ENCODE measurements at regions not wholly inside any gene's neighbourhood (a gene's known extent, or its start where the extent isn't known, plus 50 kb on each side); places are given as distances from the start of the nearest gene placed in this dataset.

- 1% methylated on average over 3 of the region's 3 CpGs for WGBS (ENCODE audit: low lambda C conversion rate)
- H2AFZ ChIP-seq (ENCODE audit: low read length) = no peak overlapping the region
- TF ChIP-seq ZNF724P (CRISPR knock-in tag; IDR thresholded peaks at IDR 0.05; ENCODE audit: borderline replicate concordance) = no peak
- TF ChIP-seq ZNF17 (CRISPR knock-in tag; IDR thresholded peaks at IDR 0.05) = no peak
- no peak for TF ChIP-seq ZNF556 (CRISPR knock-in tag; IDR thresholded peaks at IDR 0.05; ENCODE audit: borderline replicate concordance)
- no peak for TF ChIP-seq MAX (IDR thresholded peaks at IDR 0.05)
- TF ChIP-seq HNF4A (CRISPR knock-in tag; IDR thresholded peaks at IDR 0.05) = no peak
- no peak for TF ChIP-seq TBL1XR1 (IDR thresholded peaks at IDR 0.05; ENCODE audit: borderline replicate concordance, low read length, partially characterized antibody)
- TF ChIP-seq GMEB2 (CRISPR knock-in tag; IDR thresholded peaks at IDR 0.05; ENCODE audit: low read depth) = no peak
- TF ChIP-seq ZGPAT (CRISPR knock-in tag; IDR thresholded peaks at IDR 0.05) = no peak
- no peak for TF ChIP-seq ZNF615 (CRISPR knock-in tag; IDR thresholded peaks at IDR 0.05; ENCODE audit: borderline replicate concordance)
- TF ChIP-seq SETDB1 (CRISPR knock-in tag; IDR thresholded peaks at IDR 0.05; ENCODE audit: borderline replicate concordance) = no peak
- TF ChIP-seq SRSF4 (IDR thresholded peaks at IDR 0.05; ENCODE audit: low read depth, low read length, poor library complexity, severe bottlenecking) = no peak
- no peak for TF ChIP-seq ZNF503 (CRISPR knock-in tag; IDR thresholded peaks at IDR 0.05)
- TF ChIP-seq KDM1A (CRISPR knock-in tag; IDR thresholded peaks at IDR 0.05) = no peak
- no peak for TF ChIP-seq MED8 (CRISPR knock-in tag; IDR thresholded peaks at IDR 0.05; ENCODE audit: insufficient replicate concordance)
- no peak for TF ChIP-seq ZBTB39 (CRISPR knock-in tag; IDR thresholded peaks at IDR 0.05)
- no peak for TF ChIP-seq ZNF770 (CRISPR knock-in tag; IDR thresholded peaks at IDR 0.05)
- DNase-seq (ENCODE audit: low spot score) (no peak), FAIRE-seq (no peak), ATAC-seq (no peak)
- no peaks in the 10 kb centered on the region for H3K4me1 ChIP-seq (ENCODE audit: insufficient read depth, low read length)
- intact Hi-C loops (cut with micrococcal nuclease; ENCODE audit: unreplicated experiment) = no loop called here
- no peaks in the 10 kb centered on the region for H3K36me3 ChIP-seq (replicated peaks in 1 of 2; ENCODE audit: control insufficient read depth in 1 of 2, insufficient read depth in 2 of 2, low read length in 2 of 2)
- no peak overlapping the region for H3K27ac ChIP-seq (ENCODE audit: extremely low read length, insufficient read depth, low read length)
- no peak overlapping the region for H3K4me2 ChIP-seq (ENCODE audit: low read depth, low read length)
- H3K9ac ChIP-seq (ENCODE audit: insufficient read depth, low read depth, low read length) = no peak overlapping the region
- no TSS peak for BruUV-seq (replicated peaks)
- no peaks in the 10 kb centered on the region for H3K27me3 ChIP-seq (ENCODE audit: control insufficient read depth in 1 of 2, insufficient read depth in 2 of 2, low read length in 2 of 2)
- no peaks in the 10 kb centered on the region for H3K9me3 ChIP-seq (ENCODE audit: low read length)
- in situ Hi-C loops (cut with HindIII; ENCODE audit: extremely low pct_ligation_motif_present, low pct_unique_long_range_greater_than_20kb) = no loop called here
- H3K79me2 ChIP-seq (ENCODE audit: insufficient read depth, low read length) = no peaks in the 10 kb centered on the region
- CTCF ChIA-PET (ENCODE audit: low intra/inter-chr PET ratio, low total read pairs) = no interaction called here
- H3K4me3 ChIP-seq (replicated peaks in 1 of 3; ENCODE audit: insufficient read depth in 1 of 3, low read depth in 2 of 3, low read length in 3 of 3) = no peak overlapping the region
- H4K20me1 ChIP-seq (ENCODE audit: insufficient read depth, low read length) = no peaks in the 10 kb centered on the region
- POLR2A ChIA-PET = no interaction called here
Measured at GRCh38 chr9:100725371-100725770, 147.5 kb downstream of the CAVIN4 start.

Data from HepG2 (cell line).